22Rv1 (cell line): ENCODE measurements at regions not wholly inside any gene's neighbourhood (a gene's known extent, or its start where the extent isn't known, plus 50 kb on each side); places are given as distances from the start of the nearest gene placed in this dataset.

Experiments used
- H3K27ac ChIP-seq: fragments of 450-650 bp; 2 replicates; pipeline ENCODE4 v1.5.1; 2017
- ZFX ChIP-seq: fragments of 450-650 bp; IDR thresholded peaks from 2 replicates; pipeline ENCODE4 v1.6.1; 2017; ENCODE audit warnings: antibody characterized with exemption, borderline replicate concordance
- TF ChIP-seq, protein P1 (sequence below): fragments of 450-650 bp; IDR thresholded peaks from 2 replicates; pipeline ENCODE4 v1.5.1; 2017; ENCODE audit warnings: mild to moderate bottlenecking

DNA sequence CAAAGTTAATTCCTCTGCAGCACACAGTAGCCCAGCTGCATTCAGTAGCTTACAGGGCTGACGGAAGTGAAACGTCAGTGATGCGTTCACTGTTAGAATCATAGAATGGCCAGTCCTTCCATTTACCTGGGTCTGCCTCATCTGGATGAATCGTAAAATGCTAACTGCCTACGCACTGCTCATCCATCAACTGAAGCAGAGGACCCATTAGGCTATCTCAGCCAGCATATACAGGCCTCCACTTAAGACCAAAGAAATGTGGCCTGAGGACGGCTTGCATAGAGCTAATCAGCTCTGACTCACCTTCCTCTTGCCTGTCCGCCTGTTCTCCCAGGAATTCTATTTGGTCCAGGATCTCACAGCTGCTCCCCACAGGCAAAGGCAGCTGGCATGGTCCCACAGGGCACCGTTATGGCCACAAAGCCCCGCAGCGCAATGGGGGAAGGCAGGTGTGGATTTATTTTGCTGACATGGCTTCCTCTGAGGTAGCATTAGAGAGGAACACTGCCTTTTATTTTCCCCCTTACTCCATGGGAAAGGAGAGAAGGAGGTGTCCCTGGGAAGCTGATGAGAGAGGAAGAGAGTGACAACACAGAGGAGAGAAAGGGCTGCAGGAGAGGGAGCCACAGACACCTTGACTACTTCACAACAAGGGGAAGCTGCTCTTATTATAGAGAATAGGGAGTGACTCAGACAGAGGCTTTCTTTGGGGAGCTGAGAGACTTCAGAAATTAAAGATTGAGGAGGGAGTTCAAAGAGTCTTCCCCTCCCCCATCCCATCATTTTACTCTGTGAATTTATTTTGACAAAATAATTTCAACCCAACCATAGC, 177.6 kb downstream of the HHIPL2 start:
- no peak overlapping the region for H3K27ac ChIP-seq
- TF ChIP-seq, protein P1, sequence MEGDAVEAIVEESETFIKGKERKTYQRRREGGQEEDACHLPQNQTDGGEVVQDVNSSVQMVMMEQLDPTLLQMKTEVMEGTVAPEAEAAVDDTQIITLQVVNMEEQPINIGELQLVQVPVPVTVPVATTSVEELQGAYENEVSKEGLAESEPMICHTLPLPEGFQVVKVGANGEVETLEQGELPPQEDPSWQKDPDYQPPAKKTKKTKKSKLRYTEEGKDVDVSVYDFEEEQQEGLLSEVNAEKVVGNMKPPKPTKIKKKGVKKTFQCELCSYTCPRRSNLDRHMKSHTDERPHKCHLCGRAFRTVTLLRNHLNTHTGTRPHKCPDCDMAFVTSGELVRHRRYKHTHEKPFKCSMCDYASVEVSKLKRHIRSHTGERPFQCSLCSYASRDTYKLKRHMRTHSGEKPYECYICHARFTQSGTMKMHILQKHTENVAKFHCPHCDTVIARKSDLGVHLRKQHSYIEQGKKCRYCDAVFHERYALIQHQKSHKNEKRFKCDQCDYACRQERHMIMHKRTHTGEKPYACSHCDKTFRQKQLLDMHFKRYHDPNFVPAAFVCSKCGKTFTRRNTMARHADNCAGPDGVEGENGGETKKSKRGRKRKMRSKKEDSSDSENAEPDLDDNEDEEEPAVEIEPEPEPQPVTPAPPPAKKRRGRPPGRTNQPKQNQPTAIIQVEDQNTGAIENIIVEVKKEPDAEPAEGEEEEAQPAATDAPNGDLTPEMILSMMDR = no peak
- no peak for TF ChIP-seq ZFX

DNA sequence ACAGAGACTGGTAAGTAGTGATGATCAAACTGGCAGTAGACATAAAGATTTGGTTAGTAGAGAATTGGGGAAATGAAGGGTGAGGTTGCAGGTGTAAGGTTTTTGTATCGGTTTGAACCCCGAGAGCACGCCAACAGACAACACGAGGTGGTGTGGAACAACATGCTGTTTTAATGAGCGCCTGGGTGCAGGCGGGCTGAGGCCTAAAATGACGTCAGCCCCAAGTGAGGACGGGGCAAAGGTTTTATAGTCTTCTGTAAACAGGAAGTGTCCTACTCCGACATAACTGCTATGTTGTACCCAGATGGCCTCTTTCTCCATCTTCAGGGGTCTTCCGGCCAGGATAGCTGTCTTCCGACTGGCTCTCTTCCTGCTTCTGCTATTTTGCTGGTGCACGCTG, 178.8 kb downstream of the HHIPL2 start:
- no peak overlapping the region for H3K27ac ChIP-seq
- TF ChIP-seq, protein P1 = no peak
- TF ChIP-seq ZFX = no peak

DNA sequence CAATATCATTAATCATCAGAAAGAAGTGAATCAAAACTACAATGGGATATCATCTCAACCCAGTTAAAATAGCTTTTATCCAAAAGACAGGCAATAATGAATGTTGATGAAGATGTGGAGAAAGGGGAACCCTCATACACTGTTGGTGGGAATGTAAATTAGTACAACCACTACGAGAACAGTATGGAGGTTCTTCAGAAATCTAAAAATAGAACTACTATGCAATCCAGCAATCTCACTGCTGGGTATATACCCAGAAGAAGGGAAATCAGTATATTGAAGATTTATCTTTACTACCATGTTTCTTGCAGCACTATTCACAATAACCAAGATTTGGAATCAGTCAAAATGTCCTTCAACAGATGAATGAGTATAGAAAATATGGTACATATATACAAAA, 189.8 kb downstream of the HHIPL2 start:
- TF ChIP-seq, protein P1 = no peak
- TF ChIP-seq ZFX = no peak
- H3K27ac ChIP-seq = no peak overlapping the region

DNA sequence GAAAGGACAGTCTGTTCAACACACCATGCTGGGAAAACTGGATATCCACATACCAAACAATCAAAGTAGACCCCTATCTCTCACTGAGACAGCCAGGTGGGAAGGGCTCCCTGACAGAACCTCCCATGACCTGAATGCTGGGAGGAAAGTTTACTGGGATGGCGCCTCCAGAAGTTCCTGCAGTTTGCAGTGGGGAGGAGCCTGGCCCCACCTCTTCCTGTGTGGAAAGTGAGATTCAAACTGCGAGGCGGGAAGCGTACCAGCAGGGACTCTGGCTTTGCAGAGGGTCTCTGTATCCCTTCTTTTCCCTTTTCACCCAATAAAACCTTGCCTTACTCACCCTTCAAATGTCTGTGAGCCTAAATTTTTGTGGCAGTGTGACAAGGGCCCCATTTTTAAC, 190.7 kb downstream of the HHIPL2 start:
- H3K27ac ChIP-seq = no peak overlapping the region
- TF ChIP-seq ZFX = no peak
- TF ChIP-seq, protein P1 = no peak

DNA sequence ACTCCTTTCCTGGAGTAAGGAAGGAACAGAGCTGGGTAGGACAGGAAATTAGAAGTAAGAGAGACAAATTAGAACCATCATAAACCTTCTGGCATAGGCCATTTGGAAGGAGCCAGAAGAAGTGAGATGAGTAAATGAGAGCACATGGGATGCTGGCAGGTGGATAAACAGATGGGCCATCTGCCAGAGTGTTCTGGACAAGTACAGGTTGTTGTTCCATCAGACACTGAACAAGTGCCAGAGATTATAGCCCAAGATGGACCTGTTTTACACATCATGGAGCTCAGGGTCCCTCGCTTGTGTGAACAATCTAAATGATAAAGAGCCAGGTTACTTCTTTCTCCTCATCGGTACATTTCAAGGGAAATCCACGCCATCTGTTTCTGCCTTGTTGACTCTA, 200.3 kb downstream of the HHIPL2 start:
- H3K27ac ChIP-seq = no peak overlapping the region
- TF ChIP-seq, protein P1 = no peak
- TF ChIP-seq ZFX = no peak

DNA sequence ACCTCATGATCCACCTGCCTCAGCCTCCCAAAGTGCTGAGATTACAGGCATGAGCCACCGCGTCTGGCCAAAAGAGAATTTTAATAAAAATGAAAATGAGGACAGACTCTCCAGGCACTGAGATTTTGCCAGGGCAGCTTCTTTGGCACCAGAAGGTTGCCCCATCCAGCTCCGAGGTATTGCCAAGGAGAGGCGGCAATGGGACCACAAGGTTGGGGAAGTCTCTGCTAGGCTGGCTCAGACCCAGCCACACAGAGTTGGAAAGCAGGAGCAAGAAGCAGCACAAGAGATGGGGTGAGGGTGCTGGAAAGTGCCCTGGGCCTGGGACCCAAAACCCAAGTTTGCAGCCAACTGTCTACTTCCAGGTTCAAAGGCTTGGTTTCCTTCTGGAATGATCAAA, 200.9 kb downstream of the HHIPL2 start:
- TF ChIP-seq ZFX = no peak
- TF ChIP-seq, protein P1 = no peak
- no peak overlapping the region for H3K27ac ChIP-seq

DNA sequence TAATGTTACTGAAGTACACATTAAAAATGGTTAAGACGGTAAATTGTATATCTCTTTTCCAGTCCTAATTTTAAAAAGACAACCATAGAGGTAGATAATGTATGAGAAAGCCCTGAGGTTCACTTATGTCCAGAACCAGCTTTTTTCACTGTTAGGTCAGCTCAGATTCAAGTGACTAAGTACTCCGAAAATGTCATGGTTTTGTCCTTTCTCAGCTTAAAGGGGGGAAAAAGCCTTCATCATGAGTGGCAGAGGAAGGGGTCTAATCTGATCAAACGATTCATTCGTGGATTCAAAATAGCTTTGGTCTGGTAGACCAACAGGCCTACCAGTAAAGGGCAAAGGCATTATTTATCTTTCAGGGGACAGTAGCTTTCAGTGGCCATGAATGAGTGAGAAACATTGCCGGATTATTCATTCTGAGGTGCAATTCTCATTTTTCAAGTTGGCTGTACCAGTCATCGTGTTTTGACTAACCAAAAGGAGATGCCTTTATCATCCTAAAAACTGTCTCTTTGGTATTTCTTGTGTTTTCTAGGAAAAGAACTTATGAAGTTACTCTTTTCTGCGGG, 208.4 kb downstream of the HHIPL2 start:
- H3K27ac ChIP-seq = no peak overlapping the region
- TF ChIP-seq, protein P1 = no peak
- TF ChIP-seq ZFX = no peak
